GM10266 (cell line): ENCODE measurements at regions not wholly inside any gene's neighbourhood (a gene's known extent, or its start where the extent isn't known, plus 50 kb on each side); places are given as distances from the start of the nearest gene placed in this dataset.
"Not testable (repeated sequence)": the region's sequence is repeated elsewhere in the genome, so short reads cannot be mapped to it uniquely, and the experiment has no call there.

Source experiments
- DNase-seq: peaks from one replicate; pipeline ENCODE4 v3.0.0; 2012; ENCODE audit errors: extremely low spot score
- TF ChIP-seq, protein P1 (sequence below): IDR thresholded peaks from 2 replicates; pipeline ENCODE4 v1.5.1; 2012; ENCODE audit warnings: mild to moderate bottlenecking, low read depth; ENCODE audit not compliant: control insufficient read depth, insufficient read depth; ENCODE audit errors: missing control alignments

DNA sequence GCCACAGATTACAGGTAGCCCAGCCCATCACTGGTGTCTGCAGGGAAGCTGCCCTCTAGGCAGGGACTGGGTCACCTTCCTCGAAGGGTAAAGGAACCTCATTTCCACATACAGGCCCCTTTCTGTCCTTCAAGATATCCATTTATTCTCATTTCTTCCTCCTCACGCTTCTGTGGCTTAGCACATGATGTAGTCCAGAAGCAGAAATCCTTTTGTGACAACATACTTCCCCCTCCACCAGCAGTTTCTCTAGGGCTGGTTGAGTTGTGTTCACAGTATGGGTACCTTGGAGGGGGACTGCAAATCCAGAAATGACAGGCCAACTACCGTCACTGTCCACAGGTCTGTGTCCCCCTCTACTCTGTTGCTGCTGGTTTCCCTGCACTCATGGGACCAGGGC, 364.9 kb downstream of the ANAPC1 start:
- DNase-seq = no peak
- TF ChIP-seq, protein P1, sequence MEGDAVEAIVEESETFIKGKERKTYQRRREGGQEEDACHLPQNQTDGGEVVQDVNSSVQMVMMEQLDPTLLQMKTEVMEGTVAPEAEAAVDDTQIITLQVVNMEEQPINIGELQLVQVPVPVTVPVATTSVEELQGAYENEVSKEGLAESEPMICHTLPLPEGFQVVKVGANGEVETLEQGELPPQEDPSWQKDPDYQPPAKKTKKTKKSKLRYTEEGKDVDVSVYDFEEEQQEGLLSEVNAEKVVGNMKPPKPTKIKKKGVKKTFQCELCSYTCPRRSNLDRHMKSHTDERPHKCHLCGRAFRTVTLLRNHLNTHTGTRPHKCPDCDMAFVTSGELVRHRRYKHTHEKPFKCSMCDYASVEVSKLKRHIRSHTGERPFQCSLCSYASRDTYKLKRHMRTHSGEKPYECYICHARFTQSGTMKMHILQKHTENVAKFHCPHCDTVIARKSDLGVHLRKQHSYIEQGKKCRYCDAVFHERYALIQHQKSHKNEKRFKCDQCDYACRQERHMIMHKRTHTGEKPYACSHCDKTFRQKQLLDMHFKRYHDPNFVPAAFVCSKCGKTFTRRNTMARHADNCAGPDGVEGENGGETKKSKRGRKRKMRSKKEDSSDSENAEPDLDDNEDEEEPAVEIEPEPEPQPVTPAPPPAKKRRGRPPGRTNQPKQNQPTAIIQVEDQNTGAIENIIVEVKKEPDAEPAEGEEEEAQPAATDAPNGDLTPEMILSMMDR = no peak

DNA sequence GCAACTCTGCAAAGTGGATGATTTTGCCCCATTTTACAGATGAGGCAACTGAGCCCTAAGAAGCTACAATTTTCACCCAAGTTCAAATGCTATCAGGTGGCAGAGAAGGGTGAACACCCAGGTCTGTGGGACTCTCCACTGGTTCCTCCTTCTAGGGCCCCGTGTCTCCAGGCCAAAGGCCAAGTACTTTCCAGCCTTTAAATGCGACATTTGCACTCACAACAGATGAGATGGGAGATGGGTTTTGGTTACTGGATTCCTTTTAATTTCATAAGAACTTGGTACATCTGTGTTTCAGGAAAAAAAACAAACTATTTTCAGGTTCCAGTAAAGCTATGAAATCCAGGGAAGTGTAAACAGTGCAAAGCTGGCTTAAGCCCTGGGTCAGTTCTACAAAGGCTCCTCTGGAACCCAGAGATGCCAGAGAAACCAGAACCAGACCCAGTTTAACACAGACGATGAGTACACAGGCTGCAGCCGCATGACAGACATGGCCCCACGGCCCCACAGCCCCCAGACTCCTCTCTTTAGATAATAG, 361.7 kb downstream of the ANAPC1 start:
- TF ChIP-seq, protein P1 = no peak
- no peak for DNase-seq

DNA sequence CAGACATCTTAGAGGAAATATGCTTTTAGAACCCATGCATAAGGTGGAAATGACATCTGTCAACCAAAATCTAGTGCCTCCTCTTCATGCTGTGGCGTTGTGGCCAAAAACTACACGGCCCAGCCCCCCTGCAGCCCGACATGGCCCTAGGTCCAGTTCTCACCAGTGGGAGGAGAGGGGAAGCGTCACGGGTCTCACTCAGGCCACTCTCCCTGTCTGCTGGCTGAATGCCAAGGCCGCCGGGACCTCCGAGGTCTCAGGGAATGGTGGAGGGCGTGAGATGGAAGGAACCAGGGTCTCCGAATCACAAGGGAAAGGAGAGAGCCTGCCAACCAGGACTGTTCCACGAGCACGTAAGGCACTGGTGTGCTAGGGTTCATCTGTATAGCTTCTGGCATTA, 361.0 kb downstream of the ANAPC1 start:
- DNase-seq = no peak
- TF ChIP-seq, protein P1 = no peak

DNA sequence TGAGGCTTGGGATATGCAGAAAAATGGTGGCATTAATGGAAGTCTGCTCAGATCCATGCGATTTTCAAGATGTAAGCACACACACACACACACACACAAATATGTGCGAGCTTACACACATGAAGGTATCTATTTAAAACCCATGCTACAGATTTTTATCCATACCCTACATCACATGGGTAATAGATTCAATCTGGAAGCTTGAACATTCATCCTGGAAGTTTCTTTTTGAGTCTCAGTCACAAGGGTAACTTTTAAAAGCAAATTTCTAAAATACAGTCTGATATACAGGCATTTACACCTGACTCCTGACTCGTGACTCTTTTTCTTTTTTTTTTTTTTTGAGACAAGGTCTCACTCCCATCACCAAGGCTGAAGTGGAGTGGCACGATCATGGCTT, 359.0 kb downstream of the ANAPC1 start:
- not testable (repeated sequence) for DNase-seq

DNA sequence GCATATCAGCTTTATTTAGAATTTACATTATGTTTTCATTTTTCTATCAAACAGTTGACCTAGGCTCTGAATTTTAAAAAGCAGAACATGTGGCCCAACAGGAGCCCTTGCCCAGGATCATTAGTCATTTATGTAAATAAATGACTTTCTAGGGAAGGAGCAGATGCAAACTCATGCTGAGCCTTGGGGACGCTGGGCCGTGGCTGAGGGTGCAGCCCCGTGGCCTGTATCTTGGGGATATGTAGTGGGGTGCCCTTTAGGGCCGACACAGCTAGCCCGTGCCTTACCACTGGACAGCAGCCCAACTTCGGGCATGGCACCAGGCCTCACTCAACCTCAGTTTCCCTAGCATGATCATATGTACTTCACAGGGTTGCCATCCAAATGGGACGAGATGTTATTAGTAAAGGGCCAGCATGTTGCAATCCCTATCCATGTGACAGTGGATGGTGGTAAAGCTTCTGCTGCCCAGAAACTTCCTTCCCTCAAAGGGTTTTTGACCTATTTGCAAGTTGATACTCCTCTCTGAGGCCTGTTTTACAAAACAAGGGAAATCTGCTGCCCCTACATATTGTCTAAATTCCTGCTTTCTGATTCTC, 357.9 kb downstream of the ANAPC1 start:
- DNase-seq = not testable (repeated sequence)

DNA sequence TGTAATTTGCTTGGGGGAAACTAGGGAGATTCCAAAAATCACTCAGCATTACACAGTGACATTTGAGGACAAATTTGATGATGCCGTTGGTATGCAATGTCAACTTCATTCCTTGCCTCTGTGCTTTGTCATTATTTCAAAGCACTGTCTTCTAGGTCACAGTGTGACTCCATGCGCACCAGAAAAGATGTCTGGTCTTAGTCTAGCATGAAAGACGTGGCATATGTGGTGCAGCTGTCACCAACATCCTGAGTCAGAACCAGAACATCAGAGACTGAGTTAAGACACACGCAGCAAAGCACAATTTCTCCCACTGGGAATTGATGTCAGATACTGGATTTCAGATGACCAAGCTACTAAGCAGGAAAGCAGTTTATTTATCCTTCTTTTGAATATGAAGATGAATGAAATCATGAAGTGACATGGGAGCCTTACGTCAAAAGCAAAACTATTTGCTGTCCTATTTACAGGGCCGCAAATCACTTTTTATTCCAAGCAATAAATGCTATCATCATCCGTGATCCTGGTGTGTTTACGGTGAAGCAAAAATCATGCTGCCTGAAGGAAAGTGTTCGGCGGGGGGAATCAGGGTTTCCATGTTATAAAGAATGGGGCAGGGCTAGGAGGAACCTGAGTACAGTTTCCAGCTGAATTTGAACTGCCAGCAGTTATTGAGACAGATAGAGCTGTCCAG, 356.1 kb downstream of the ANAPC1 start:
- DNase-seq = not testable (repeated sequence)

DNA sequence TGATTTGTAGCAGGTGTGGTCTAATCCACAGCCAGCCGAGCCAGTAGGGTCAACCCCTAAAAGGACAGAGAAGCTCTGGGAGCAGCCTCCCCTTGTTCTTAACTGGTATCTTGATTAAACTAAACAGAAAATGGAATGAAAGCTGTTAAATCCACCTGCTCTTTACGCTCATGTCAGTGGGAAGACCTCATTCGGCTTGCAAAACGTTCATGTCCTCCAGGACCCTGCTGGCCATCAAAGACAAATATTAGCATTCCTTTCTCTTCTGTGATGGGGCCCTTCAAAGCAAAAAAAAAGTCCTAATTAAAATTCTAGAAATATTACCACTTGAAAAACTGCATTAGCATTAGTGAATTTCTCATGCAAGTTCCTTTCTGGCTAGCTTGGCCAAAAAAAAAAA, 355.0 kb downstream of the ANAPC1 start:
- not testable (repeated sequence) for DNase-seq

DNA sequence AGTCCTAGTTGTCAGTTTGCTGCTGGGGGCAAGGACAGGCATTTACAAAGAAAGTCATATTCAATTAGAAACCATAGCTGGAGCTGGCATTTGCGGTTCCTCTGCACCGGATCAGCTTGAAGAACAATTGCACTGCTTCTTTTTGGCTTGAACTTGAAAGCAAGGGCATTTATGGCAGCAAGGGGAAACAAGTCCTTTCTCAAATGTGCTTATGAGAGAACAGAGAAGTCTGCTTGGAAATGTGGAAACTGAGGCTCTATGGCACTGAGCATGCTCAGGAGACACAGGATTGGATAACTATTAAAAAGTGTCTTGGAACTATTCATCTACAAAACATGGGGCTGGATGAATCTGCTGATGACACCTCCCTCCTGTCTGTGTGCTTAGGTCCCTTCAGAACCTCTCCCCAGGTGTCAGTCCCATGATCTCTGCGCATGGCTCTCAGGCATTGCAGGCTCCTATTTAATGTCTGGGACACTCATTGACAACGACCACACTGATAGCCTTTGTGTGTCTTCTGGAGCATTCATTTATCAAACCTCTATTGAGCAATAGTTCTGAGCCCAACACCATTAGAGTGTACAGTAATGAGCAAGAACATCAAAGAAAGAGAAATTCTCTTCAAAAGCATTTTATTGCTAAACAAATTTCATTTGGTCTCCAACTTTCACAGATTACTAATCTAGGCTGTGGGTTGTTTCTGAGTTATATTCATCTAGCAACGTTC, 353.6 kb downstream of the ANAPC1 start:
- DNase-seq = not testable (repeated sequence)

DNA sequence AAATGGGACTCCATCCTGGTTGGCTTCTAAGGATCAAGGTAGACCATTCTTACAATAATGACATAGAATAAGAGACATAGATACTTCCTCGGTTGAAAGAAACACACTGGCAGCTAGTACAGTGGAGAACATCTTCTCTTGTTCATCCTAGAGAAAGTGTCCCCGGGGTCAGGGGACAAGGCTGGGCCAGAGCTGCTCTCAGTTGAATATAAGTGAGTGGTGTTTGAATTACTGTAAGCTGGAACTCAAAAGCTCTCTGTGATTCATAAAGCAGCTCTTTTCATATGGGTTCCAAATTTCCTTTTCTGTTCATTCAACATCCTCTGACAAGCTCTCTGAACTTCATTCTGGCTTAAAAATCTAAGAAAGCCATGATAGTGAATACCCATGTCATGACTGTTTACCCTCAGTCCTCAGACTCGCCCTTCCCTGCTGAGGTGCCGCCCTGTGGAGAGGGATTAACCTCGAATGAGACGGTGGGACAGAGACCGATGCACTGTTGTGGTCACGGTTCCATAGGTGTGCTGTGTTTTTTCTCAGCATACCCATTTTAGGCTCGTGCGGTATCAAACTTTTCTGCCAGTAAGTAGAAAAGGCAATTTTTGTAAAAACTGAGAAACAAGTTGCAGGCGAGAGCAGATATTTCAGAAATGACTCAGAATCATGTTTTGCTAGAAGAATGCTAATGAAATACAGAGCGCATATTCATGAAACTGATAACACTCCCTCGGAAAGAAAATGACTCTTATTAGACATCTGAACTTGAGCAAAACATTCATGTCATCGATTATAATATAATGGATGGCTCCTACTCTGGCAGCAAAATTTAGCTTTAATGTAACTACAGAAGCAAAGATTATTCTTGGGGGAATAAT, 351.1 kb downstream of the ANAPC1 start:
- DNase-seq = not testable (repeated sequence)

DNA sequence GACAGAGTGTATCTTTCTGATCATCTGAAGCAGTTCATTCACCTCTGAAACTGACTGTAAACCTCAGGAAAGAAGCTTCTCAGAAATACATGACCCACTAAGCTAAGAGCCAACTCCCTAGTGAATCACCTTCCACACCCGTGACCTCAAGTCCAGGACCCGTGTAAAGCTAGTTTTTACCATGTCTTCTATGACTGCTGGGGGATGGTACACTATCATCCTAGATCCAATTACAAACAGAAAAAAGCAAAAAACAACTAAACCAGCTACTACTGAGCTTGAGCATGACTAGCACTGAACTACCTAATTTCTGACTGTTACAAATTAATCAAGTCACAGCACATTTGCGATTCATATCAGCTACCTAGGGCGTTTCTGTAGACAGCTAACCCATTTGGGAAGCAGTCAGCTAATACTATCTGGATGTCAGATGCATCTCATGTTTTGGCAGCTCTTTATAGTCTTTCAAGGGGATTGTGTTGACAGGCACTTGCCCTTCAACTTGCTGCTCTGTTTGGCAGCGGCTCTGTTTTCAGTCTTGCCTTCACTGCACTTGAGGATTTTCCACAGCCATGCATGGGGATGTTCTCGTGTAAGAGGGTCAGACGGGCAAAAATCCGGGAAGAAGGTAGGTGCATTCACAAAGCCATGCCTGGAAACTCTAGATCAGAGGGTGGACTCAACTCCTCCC, 350.3 kb downstream of the ANAPC1 start:
- DNase-seq = not testable (repeated sequence)
